ENCODE measurements at regions not wholly inside any gene's neighbourhood (a gene's known extent, or its start where the extent isn't known, plus 50 kb on each side); places are given as distances from the start of the nearest gene placed in this dataset.

GRCh38 chr15:78691851-78692421 is 50.9 kb upstream of the CHRNB4 start:
- Histone ChIP-seq H3K4me3 (ENCODE audit: low read length in 2 of 2) (no peak overlapping the region), H3K9me3 (ENCODE audit: control insufficient read depth in 2 of 2, insufficient read depth in 1 of 2, low read length in 1 of 2) (no peaks in the 10 kb centered on the region), H3K27ac (ENCODE audit: low read depth in 1 of 2, low read length in 1 of 2) (no peak overlapping the region), H3K27me3 (ENCODE audit: control insufficient read depth in 2 of 2, insufficient read depth in 1 of 2, low read length in 1 of 2) (no peaks in the 10 kb centered on the region), H3K36me3 (ENCODE audit: control insufficient read depth in 2 of 2, insufficient read depth in 2 of 2, low read length in 1 of 2) (no peaks in the 10 kb centered on the region), H3K4me1 (ENCODE audit: control insufficient read depth in 2 of 2, insufficient read depth in 2 of 2, low read length in 2 of 2) (peaks cover 3 to 11% of the 10 kb centered on the region in 2 donors)
- no peak for DNase-seq (ENCODE audit: low read depth in 6 of 9, low spot score in 9 of 9)
- 96% methylated on average over 3 of the region's 3 CpGs for WGBS

GRCh38 chr15:78691167-78691850 is 50.3 kb upstream of the CHRNB4 start:
- no peak for DNase-seq (ENCODE audit: low read depth in 6 of 9, low spot score in 9 of 9)
- H3K4me3 ChIP-seq (ENCODE audit: low read length in 2 of 2): no peak overlapping the region
- 94% methylated on average over 9 of the region's 9 CpGs for WGBS
- H3K27ac ChIP-seq (ENCODE audit: low read depth in 1 of 2, low read length in 1 of 2): no peak overlapping the region
- peaks cover 5 to 14% of the 10 kb centered on the region in 2 donors for H3K4me1 ChIP-seq (ENCODE audit: control insufficient read depth in 2 of 2, insufficient read depth in 2 of 2, low read length in 2 of 2)
- no peaks in the 10 kb centered on the region for H3K27me3 ChIP-seq (ENCODE audit: control insufficient read depth in 2 of 2, insufficient read depth in 1 of 2, low read length in 1 of 2)
- H3K9me3 ChIP-seq (ENCODE audit: control insufficient read depth in 2 of 2, insufficient read depth in 1 of 2, low read length in 1 of 2): no peaks in the 10 kb centered on the region
- no peaks in the 10 kb centered on the region for H3K36me3 ChIP-seq (ENCODE audit: control insufficient read depth in 2 of 2, insufficient read depth in 2 of 2, low read length in 1 of 2)
